Naive thymus-derived CD4-positive, alpha-beta T cell (primary cell): ENCODE measurements at regions not wholly inside any gene's neighbourhood (a gene's known extent, or its start where the extent isn't known, plus 50 kb on each side); places are given as distances from the start of the nearest gene placed in this dataset.
"Not testable (repeated sequence)": the region's sequence is repeated elsewhere in the genome, so short reads cannot be mapped to it uniquely, and the experiment has no call there.

Source experiments
- ATAC-seq: fragments of 150-1000 bp; cut with Tn5 transposase; 2 replicates; pipeline ENCODE4 v1.10.0; 2021; ENCODE audit warnings: mild to moderate bottlenecking, moderate library complexity
- CTCF ChIA-PET: fragments of 350-600 bp; sonication (Branson Sonifier 250); formaldehyde crosslinking; loops from one replicate; lab custom pipeline; 2021; ENCODE audit warnings: antibody characterized with exemption; lab: Charles Lee
- POLR2A ChIA-PET: fragments of 350-600 bp; sonication (Branson Sonifier 250); formaldehyde crosslinking; loops from one replicate; lab custom pipeline; 2021; ENCODE audit warnings: antibody characterized with exemption, inconsistent platforms; lab: Charles Lee
- DNase-seq, 9 donors: peaks; one replicate each; pipeline versions ENCODE4 v3.0.0 to v3.0.0-alpha.2; 2020 to 2022; ENCODE audit warnings: mixed read lengths in 1 of 9
- H3K27ac ChIP-seq: one replicate; pipeline ENCODE4 v1.7.0; 2013; ENCODE audit warnings: mild to moderate bottlenecking, low read depth, low read length, moderate library complexity
- H3K27me3 ChIP-seq, 2 donors: one replicate each; pipeline ENCODE4 v1.7.0; 2013; ENCODE audit warnings: low read length in 2 of 2, mild to moderate bottlenecking in 2 of 2, moderate library complexity in 2 of 2; ENCODE audit not compliant: control insufficient read depth in 2 of 2, insufficient read depth in 2 of 2
- H3K36me3 ChIP-seq, 3 experiments: 1 replicate in 2 of 3; 2 replicates in 1 of 3; pipeline ENCODE4 v1.7.0; 2013; ENCODE audit warnings: low read length in 3 of 3, mild to moderate bottlenecking in 3 of 3, moderate library complexity in 1 of 3; ENCODE audit not compliant: insufficient read depth in 3 of 3, control insufficient read depth in 2 of 3
- H3K4me1 ChIP-seq, 2 donors: one replicate each; pipeline ENCODE4 v1.7.0; 2013; ENCODE audit warnings: low read length in 2 of 2, mild to moderate bottlenecking in 2 of 2, moderate library complexity in 1 of 2; ENCODE audit not compliant: control insufficient read depth in 2 of 2, insufficient read depth in 2 of 2
- H3K4me3 ChIP-seq: 2 replicates; pipeline ENCODE4 v1.7.0; 2013; ENCODE audit warnings: mild to moderate bottlenecking, low read length
- H3K9me3 ChIP-seq, 3 experiments: 1 replicate in 2 of 3; 2 replicates in 1 of 3; pipeline ENCODE4 v1.7.0; 2013; ENCODE audit warnings: low read length in 3 of 3; ENCODE audit not compliant: control insufficient read depth in 2 of 3
- H3K27ac Mint-ChIP-seq, 9 donors: one replicate each; pipeline ENCODE4 v1.8.0; 2020 to 2022; ENCODE audit warnings: mixed read lengths in 9 of 9, mild to moderate bottlenecking in 8 of 9, moderate library complexity in 5 of 9, inconsistent platforms in 2 of 9
- H3K27me3 Mint-ChIP-seq, 5 donors: one replicate each; pipeline ENCODE4 v1.8.0; 2021 to 2022; ENCODE audit warnings: mixed read lengths in 5 of 5, mild to moderate bottlenecking in 1 of 5
- H3K36me3 Mint-ChIP-seq, 5 donors: one replicate each; pipeline ENCODE4 v1.8.0; 2020 to 2022; ENCODE audit warnings: mixed read lengths in 5 of 5, mild to moderate bottlenecking in 3 of 5, inconsistent platforms in 1 of 5
- H3K4me1 Mint-ChIP-seq, 7 donors: one replicate each; pipeline ENCODE4 v1.8.0; 2020 to 2022; ENCODE audit warnings: mixed read lengths in 7 of 7, mild to moderate bottlenecking in 3 of 7, inconsistent platforms in 1 of 7
- H3K4me3 Mint-ChIP-seq, 10 donors: one replicate each; pipeline ENCODE4 v1.8.0; 2020 to 2022; ENCODE audit warnings: mild to moderate bottlenecking in 10 of 10, mixed read lengths in 10 of 10, moderate library complexity in 6 of 10, inconsistent platforms in 2 of 10
- H3K9me3 Mint-ChIP-seq, 11 donors: one replicate each; pipeline ENCODE4 v1.8.0; 2020 to 2022; ENCODE audit warnings: mixed read lengths in 11 of 11, mild to moderate bottlenecking in 4 of 11, inconsistent platforms in 1 of 11, moderate library complexity in 1 of 11
- intact Hi-C, 2 donors: fragments of 100-400 bp; cut with micrococcal nuclease; formaldehyde crosslinking; loops; one replicate each; pipeline ENCODE4 v1.15.1; 2023

GRCh38 chr15:30225233-30225891 lies 90.5 kb downstream of the GOLGA8T start:
- CTCF ChIA-PET, H3K4me1 ChIP-seq, ATAC-seq, H3K36me3 Mint-ChIP-seq, H3K9me3 Mint-ChIP-seq, H3K4me1 Mint-ChIP-seq, H3K4me3 Mint-ChIP-seq, H3K4me3 ChIP-seq, DNase-seq, H3K27me3 ChIP-seq, H3K27me3 Mint-ChIP-seq, H3K9me3 ChIP-seq, intact Hi-C loops, H3K27ac Mint-ChIP-seq, POLR2A ChIA-PET, H3K36me3 ChIP-seq, H3K27ac ChIP-seq: not testable (repeated sequence)

- H3K4me1 Mint-ChIP-seq, DNase-seq, H3K27me3 Mint-ChIP-seq, H3K27me3 ChIP-seq, H3K27ac ChIP-seq, H3K4me3 ChIP-seq, H3K9me3 ChIP-seq, H3K9me3 Mint-ChIP-seq, CTCF ChIA-PET, H3K36me3 Mint-ChIP-seq, intact Hi-C loops, POLR2A ChIA-PET, H3K4me3 Mint-ChIP-seq, H3K36me3 ChIP-seq, H3K4me1 ChIP-seq, H3K27ac Mint-ChIP-seq, ATAC-seq: not testable (repeated sequence)
These were observed 126.7 kb downstream of the GOLGA8T start for GRCh38 chr15:30261432-30262141.

DNA sequence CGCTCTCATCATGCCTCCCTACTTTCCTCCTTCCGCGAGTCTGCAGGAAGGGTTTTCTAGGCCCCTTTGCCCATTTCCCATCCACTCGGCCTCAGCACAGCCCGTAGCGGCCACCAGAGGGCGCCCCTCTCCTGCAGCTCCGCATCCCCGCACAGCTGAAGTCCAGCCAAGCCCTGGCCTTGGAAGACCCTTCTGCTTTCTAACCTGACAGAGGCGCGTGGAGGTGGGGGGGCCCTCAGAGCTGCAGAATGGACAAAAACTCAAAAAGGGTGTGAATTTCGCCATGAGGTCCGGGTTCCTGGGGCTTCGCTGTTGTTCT lies 127.2 kb downstream of the GOLGA8T start:
- intact Hi-C loops, H3K27ac ChIP-seq, H3K4me1 Mint-ChIP-seq, H3K9me3 Mint-ChIP-seq, POLR2A ChIA-PET, H3K9me3 ChIP-seq, H3K4me1 ChIP-seq, H3K36me3 ChIP-seq, DNase-seq, H3K27me3 ChIP-seq, CTCF ChIA-PET, H3K36me3 Mint-ChIP-seq, H3K4me3 ChIP-seq, H3K27me3 Mint-ChIP-seq, H3K27ac Mint-ChIP-seq, H3K4me3 Mint-ChIP-seq: not testable (repeated sequence)
- ATAC-seq: peak; percentile 77

DNA sequence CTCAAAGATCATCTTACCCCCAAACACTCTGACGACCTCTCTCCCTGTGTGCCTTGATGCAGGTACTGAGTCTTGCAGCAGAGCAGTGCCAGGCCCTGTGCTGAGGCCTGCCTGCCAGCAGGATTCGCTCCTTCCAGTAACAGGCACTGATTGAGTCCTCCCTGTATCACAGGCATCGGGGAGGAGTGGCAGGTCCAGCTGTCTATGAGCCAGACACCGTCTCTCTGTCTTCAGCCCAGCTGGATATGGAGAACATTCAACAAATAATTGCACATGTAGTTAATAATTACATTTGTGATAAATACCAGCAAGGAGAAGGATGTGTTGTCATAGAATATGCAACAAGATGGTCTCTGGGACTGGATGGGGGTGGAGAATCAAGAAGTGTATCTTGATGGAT lies 129.1 kb downstream of the GOLGA8T start:
- H3K36me3 ChIP-seq, POLR2A ChIA-PET, H3K27me3 ChIP-seq, H3K27ac Mint-ChIP-seq, H3K9me3 ChIP-seq, H3K4me3 Mint-ChIP-seq, H3K27ac ChIP-seq, H3K27me3 Mint-ChIP-seq, ATAC-seq, H3K4me1 ChIP-seq, CTCF ChIA-PET, intact Hi-C loops, H3K4me1 Mint-ChIP-seq, H3K9me3 Mint-ChIP-seq, H3K4me3 ChIP-seq, H3K36me3 Mint-ChIP-seq, DNase-seq: not testable (repeated sequence)

- CTCF ChIA-PET, intact Hi-C loops, H3K4me1 Mint-ChIP-seq, ATAC-seq, H3K4me3 Mint-ChIP-seq, H3K9me3 ChIP-seq, H3K27ac Mint-ChIP-seq, H3K36me3 Mint-ChIP-seq, H3K4me3 ChIP-seq, H3K27me3 Mint-ChIP-seq, H3K36me3 ChIP-seq, POLR2A ChIA-PET, H3K4me1 ChIP-seq, H3K27me3 ChIP-seq, H3K27ac ChIP-seq, DNase-seq, H3K9me3 Mint-ChIP-seq: not testable (repeated sequence)
These were observed 98.0 kb downstream of the CHRFAM7A start for GRCh38 chr15:30295150-30295844.

DNA sequence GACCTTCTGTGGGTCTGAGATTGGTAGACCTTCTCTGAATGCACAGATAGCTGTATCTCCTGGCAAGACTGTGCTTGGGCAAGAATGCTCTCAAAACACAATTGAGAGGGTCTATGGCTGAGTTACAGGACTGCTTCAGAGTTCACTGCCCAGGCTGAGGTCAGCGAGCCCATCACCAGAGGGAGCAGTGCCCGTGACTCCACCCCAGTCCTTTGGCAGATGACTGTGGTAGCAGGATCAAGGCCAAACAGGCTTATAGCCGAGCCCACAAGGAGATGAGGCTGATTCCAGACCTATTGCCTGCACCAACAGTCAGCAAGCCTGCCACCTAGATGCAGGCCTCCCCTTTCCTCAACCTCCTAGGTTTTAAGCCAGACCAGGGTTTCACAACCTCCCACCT lies 89.4 kb downstream of the CHRFAM7A start:
- DNase-seq, H3K4me1 Mint-ChIP-seq, intact Hi-C loops, H3K27ac Mint-ChIP-seq, POLR2A ChIA-PET, H3K27me3 Mint-ChIP-seq, H3K36me3 ChIP-seq, H3K4me3 Mint-ChIP-seq, H3K4me1 ChIP-seq, H3K27me3 ChIP-seq, CTCF ChIA-PET, H3K9me3 Mint-ChIP-seq, H3K4me3 ChIP-seq, ATAC-seq, H3K9me3 ChIP-seq, H3K27ac ChIP-seq, H3K36me3 Mint-ChIP-seq: not testable (repeated sequence)
